PC-9 (cell line): ENCODE measurements at regions not wholly inside any gene's neighbourhood (a gene's known extent, or its start where the extent isn't known, plus 50 kb on each side); places are given as distances from the start of the nearest gene placed in this dataset.

ENCODE experiments used
- BruUV-seq: library from RNA; stranded (reverse); fragments of 400-500 nt; replicated peaks from 2 replicates; lab custom pipeline; 2021; lab: Mats Ljungman, UMichigan
- CTCF ChIA-PET: fragments of 300-600 bp; sonication (Branson Sonifier 250); formaldehyde crosslinking; loops from one replicate; lab custom pipeline; 2022; ENCODE audit warnings: antibody characterized with exemption; lab: Charles Lee
- POLR2A ChIA-PET: fragments of 300-600 bp; sonication (Branson Sonifier 250); formaldehyde crosslinking; loops from one replicate; lab custom pipeline; 2022; ENCODE audit warnings: antibody characterized with exemption; ENCODE audit not compliant: unreplicated experiment; lab: Charles Lee
- DNase-seq, 2 experiments: peaks; one replicate each; pipeline versions ENCODE4 v3.0.0 to v3.0.0-alpha.2; 2015 to 2022; ENCODE audit warnings: mixed read lengths in 1 of 2
- H2AFZ ChIP-seq: fragments of 200-600 bp; sonication (generic); 2 replicates; pipeline ENCODE4 v1.8.1; 2017; ENCODE audit warnings: antibody characterized with exemption
- H3F3A ChIP-seq: fragments of 200-600 bp; sonication (generic); 2 replicates; pipeline ENCODE4 v1.8.1; 2017; ENCODE audit warnings: antibody characterized with exemption, mild to moderate bottlenecking, low read depth; ENCODE audit not compliant: insufficient read depth
- H3K27ac ChIP-seq: fragments of 200-600 bp; sonication (generic); 2 replicates; pipeline ENCODE4 v1.6.1; 2016; ENCODE audit warnings: mixed run types
- H3K27me3 ChIP-seq: fragments of 200-600 bp; sonication (generic); 2 replicates; pipeline ENCODE4 v1.6.1; 2016; ENCODE audit warnings: low read depth, mixed run types; ENCODE audit not compliant: insufficient read depth
- H3K36me3 ChIP-seq: fragments of 200-600 bp; sonication (generic); 2 replicates; pipeline ENCODE4 v1.6.1; 2016; ENCODE audit warnings: low read depth, mixed run types
- H3K4me1 ChIP-seq: fragments of 200-600 bp; sonication (generic); replicated peaks from 2 replicates; pipeline ENCODE4 v1.6.1; 2016; ENCODE audit warnings: mixed run types; ENCODE audit not compliant: insufficient read depth
- H3K4me2 ChIP-seq: fragments of 200-600 bp; sonication (generic); 2 replicates; pipeline ENCODE4 v1.6.1; 2017; ENCODE audit warnings: mixed run types
- H3K4me3 ChIP-seq: fragments of 200-600 bp; sonication (generic); 2 replicates; pipeline ENCODE4 v1.6.1; 2016; ENCODE audit warnings: mixed run types
- H3K79me2 ChIP-seq: fragments of 200-600 bp; sonication (generic); 2 replicates; pipeline ENCODE4 v1.6.1; 2017; ENCODE audit warnings: low read depth, mixed run types
- H3K9me2 ChIP-seq: fragments of 200-600 bp; sonication (generic); 2 replicates; pipeline ENCODE4 v1.8.1; 2017; ENCODE audit warnings: mild to moderate bottlenecking; ENCODE audit not compliant: insufficient read depth
- H3K9me3 ChIP-seq: fragments of 200-600 bp; sonication (generic); 2 replicates; pipeline ENCODE4 v1.8.1; 2016; ENCODE audit warnings: low read depth; ENCODE audit not compliant: insufficient read depth
- H4K20me1 ChIP-seq: fragments of 200-600 bp; sonication (generic); 2 replicates; pipeline ENCODE4 v1.8.1; 2017; ENCODE audit not compliant: insufficient read depth
- CTCF ChIP-seq: fragments of 200-600 bp; sonication (generic); conservative IDR thresholded peaks from 2 replicates; pipeline ENCODE4 v1.6.1; 2017; ENCODE audit warnings: mixed run types, antibody characterized with exemption, mild to moderate bottlenecking, moderate library complexity
- EZH2 ChIP-seq: fragments of 200-600 bp; sonication (generic); IDR thresholded peaks from 2 replicates; pipeline ENCODE4 v1.8.0; 2017; ENCODE audit warnings: antibody characterized with exemption, low read depth
- intact Hi-C: fragments of 100-400 bp; cut with micrococcal nuclease; formaldehyde crosslinking; loops from one replicate; pipeline ENCODE4 v1.10.0; 2022; ENCODE audit not compliant: unreplicated experiment

- H3K36me3 ChIP-seq = no peaks in the 10 kb centered on the region
- H3K27ac ChIP-seq = no peak overlapping the region
- POLR2A ChIA-PET = interaction anchor here (0.5 kb wide), 1 partner anchor 125 kb away, joined by 5 read pairs; no protein-coding TSS in a partner anchor
- H3K4me3 ChIP-seq = no peak overlapping the region
- intact Hi-C loops = no loop called here
- H3K79me2 ChIP-seq = no peaks in the 10 kb centered on the region
- H3F3A ChIP-seq = peaks cover 5% of the 10 kb centered on the region
- H4K20me1 ChIP-seq = no peaks in the 10 kb centered on the region
- H3K9me2 ChIP-seq = no peaks in the 10 kb centered on the region
- H2AFZ ChIP-seq = no peak overlapping the region; the same call in 1 of the 2 replicates
- H3K4me2 ChIP-seq = no peak overlapping the region
- DNase-seq = no peak
- 0 out of 2 replicates have a peak, but pooled peaks cover 5% of the 10 kb centered on the region for H3K9me3 ChIP-seq
- peaks cover 36% of the 10 kb centered on the region for H3K4me1 ChIP-seq
- H3K27me3 ChIP-seq = no peaks in the 10 kb centered on the region
- CTCF ChIA-PET = no interaction called here
- TF ChIP-seq EZH2 = no peak
- no peak for TF ChIP-seq CTCF
- no TSS peak for BruUV-seq
Measured at GRCh38 chr5:159780246-159780645, 136.0 kb upstream of the ADRA1B start.

- Histone ChIP-seq H3K79me2 (no peaks in the 10 kb centered on the region), H3K36me3 (no peaks in the 10 kb centered on the region), H3K9me3 (0 out of 2 replicates have a peak, but pooled peaks cover 5% of the 10 kb centered on the region), H4K20me1 (no peaks in the 10 kb centered on the region), H3K27ac (no peak overlapping the region), H3K27me3 (no peaks in the 10 kb centered on the region), H3F3A (peaks cover 5% of the 10 kb centered on the region), H3K4me3 (no peak overlapping the region), H3K4me2 (no peak overlapping the region), H2AFZ (no peak overlapping the region), H3K4me1 (peaks cover 34% of the 10 kb centered on the region), H3K9me2 (no peaks in the 10 kb centered on the region)
- intact Hi-C loops = no loop called here
- ChIA-PET POLR2A (no interaction called here), CTCF (no interaction called here)
- no TSS peak for BruUV-seq
- TF ChIP-seq CTCF (no peak), EZH2 (no peak)
- no peak for DNase-seq
Measured at GRCh38 chr5:159781626-159782157, 134.6 kb upstream of the ADRA1B start.

- ChIA-PET CTCF (no interaction called here), POLR2A (no interaction called here)
- Histone ChIP-seq H3K4me3 (no peak overlapping the region), H3K4me2 (no peak overlapping the region), H3K27ac (no peak overlapping the region), H3F3A (no peaks in the 10 kb centered on the region; the same call in 1 of the 2 replicates), H3K4me1 (peaks cover 27% of the 10 kb centered on the region), H3K79me2 (no peaks in the 10 kb centered on the region), H2AFZ (no peak overlapping the region), H3K27me3 (no peaks in the 10 kb centered on the region), H3K9me2 (no peaks in the 10 kb centered on the region), H3K36me3 (no peaks in the 10 kb centered on the region), H4K20me1 (no peaks in the 10 kb centered on the region), H3K9me3 (0 out of 2 replicates have a peak, but pooled peaks cover 5% of the 10 kb centered on the region)
- no TSS peak for BruUV-seq
- DNase-seq = no peak
- TF ChIP-seq EZH2 (no peak), CTCF (no peak)
- intact Hi-C loops = no loop called here
Measured at GRCh38 chr5:159782197-159782994, 133.9 kb upstream of the ADRA1B start.
